Kidney (tissue), 13 donors: ENCODE measurements at regions not wholly inside any gene's neighbourhood (a gene's known extent, or its start where the extent isn't known, plus 50 kb on each side); places are given as distances from the start of the nearest gene placed in this dataset.

Experiments
- DNase-seq, 5 donors: peaks; one replicate each; pipeline ENCODE4 v3.0.0-alpha.2; 2013 to 2020
- FAIRE-seq: peaks from 2 replicates; lab custom pipeline; 2012; peaks lifted over from hg19 to GRCh38; lab: Jason Lieb, UNC
- H3K27ac ChIP-seq, 2 donors: one replicate each; pipeline ENCODE4 v1.7.0; 2013; ENCODE audit warnings: low read depth in 2 of 2, low read length in 2 of 2, inconsistent platforms in 1 of 2
- H3K27me3 ChIP-seq: one replicate; pipeline ENCODE4 v1.7.1; 2013; ENCODE audit warnings: low read length, inconsistent platforms; ENCODE audit not compliant: control insufficient read depth, insufficient read depth
- H3K36me3 ChIP-seq, 3 donors: one replicate each; pipeline versions ENCODE4 v1.7.0 to v1.7.1; 2013; ENCODE audit warnings: low read length in 3 of 3, control low read depth in 1 of 3, inconsistent platforms in 1 of 3; ENCODE audit not compliant: insufficient read depth in 3 of 3, control insufficient read depth in 2 of 3
- H3K4me1 ChIP-seq, 3 donors: one replicate each; pipeline versions ENCODE4 v1.7.0 to v1.7.1; 2013; ENCODE audit warnings: low read length in 3 of 3, inconsistent platforms in 1 of 3, low read depth in 1 of 3; ENCODE audit not compliant: control insufficient read depth in 2 of 3, insufficient read depth in 2 of 3
- H3K4me3 ChIP-seq, 3 donors: one replicate each; pipeline versions ENCODE4 v1.7.0 to v1.8.1; 2013; ENCODE audit warnings: low read length in 3 of 3, control low read depth in 1 of 3, inconsistent platforms in 1 of 3
- H3K9ac ChIP-seq, 3 donors: one replicate each; pipeline versions ENCODE4 v1.7.0 to v1.7.1; 2013; ENCODE audit warnings: low read length in 3 of 3, control low read depth in 1 of 3, inconsistent platforms in 1 of 3
- H3K9me3 ChIP-seq, 3 donors: one replicate each; pipeline versions ENCODE4 v1.7.0 to v1.7.1; 2013; ENCODE audit warnings: low read length in 3 of 3, control low read depth in 1 of 3, inconsistent platforms in 1 of 3; ENCODE audit not compliant: control insufficient read depth in 2 of 3, insufficient read depth in 1 of 3
- intact Hi-C: fragments of 100-400 bp; cut with DNase I; formaldehyde crosslinking; loops from one replicate; pipeline ENCODE4 v1.11.1; 2022
- TF ChIP-seq, protein P1 (sequence below): IDR thresholded peaks from 3 replicates; pipeline ENCODE4 v1.5.1; 2012; ENCODE audit warnings: mild to moderate bottlenecking, moderate library complexity, borderline replicate concordance; ENCODE audit not compliant: insufficient read depth; ENCODE audit errors: extremely low read depth
- donor health status: control.
- donor health status: control.
- donor health status: control.
- donor health status: control.
- donor health status: control.
- donor health status: DM: yes; HTN: yes; CAD: no.
- donor health status: Normal renal cell carcinoma (clear cell type).

- Histone ChIP-seq H3K4me1 (no peaks in the 10 kb centered on the region), H3K4me3 (no peak overlapping the region), H3K9me3 (no peaks in the 10 kb centered on the region), H3K9ac (no peak overlapping the region), H3K36me3 (no peaks in the 10 kb centered on the region), H3K27me3 (no peaks in the 10 kb centered on the region), H3K27ac (no peak overlapping the region)
- TF ChIP-seq, protein P1, sequence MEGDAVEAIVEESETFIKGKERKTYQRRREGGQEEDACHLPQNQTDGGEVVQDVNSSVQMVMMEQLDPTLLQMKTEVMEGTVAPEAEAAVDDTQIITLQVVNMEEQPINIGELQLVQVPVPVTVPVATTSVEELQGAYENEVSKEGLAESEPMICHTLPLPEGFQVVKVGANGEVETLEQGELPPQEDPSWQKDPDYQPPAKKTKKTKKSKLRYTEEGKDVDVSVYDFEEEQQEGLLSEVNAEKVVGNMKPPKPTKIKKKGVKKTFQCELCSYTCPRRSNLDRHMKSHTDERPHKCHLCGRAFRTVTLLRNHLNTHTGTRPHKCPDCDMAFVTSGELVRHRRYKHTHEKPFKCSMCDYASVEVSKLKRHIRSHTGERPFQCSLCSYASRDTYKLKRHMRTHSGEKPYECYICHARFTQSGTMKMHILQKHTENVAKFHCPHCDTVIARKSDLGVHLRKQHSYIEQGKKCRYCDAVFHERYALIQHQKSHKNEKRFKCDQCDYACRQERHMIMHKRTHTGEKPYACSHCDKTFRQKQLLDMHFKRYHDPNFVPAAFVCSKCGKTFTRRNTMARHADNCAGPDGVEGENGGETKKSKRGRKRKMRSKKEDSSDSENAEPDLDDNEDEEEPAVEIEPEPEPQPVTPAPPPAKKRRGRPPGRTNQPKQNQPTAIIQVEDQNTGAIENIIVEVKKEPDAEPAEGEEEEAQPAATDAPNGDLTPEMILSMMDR = no peak
- FAIRE-seq (no peak), DNase-seq (no peak)
- intact Hi-C loops = no loop called here
Measured at GRCh38 chr3:70582803-70583202, 270.4 kb upstream of the MDFIC2 start.

DNA sequence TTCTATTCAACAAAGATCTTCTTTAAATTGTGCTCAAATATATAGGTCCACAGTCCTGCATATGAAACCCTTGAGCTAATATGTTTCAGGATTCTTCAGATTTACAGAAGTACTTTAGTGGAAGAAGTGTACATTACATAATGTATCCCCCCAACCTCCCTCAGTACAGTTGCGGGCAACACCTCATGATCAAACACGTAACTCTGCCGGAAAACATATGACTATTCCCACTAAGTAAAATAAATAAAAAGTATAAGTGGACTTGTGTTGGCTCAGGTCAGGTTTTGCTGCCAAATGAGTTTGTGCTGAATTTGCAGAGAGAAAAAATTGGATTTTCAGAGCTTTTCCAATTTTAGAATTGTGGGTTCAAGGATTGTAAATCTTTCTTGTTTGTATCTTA, 267.6 kb upstream of the MDFIC2 start:
- intact Hi-C loops = no loop called here
- Histone ChIP-seq H3K9me3 (no peaks in the 10 kb centered on the region), H3K9ac (no peak overlapping the region), H3K27me3 (no peaks in the 10 kb centered on the region), H3K36me3 (no peaks in the 10 kb centered on the region), H3K4me1 (no peaks in the 10 kb centered on the region), H3K27ac (no peak overlapping the region), H3K4me3 (no peak overlapping the region)
- FAIRE-seq (no peak), DNase-seq (no peak)
- TF ChIP-seq, protein P1 = no peak

DNA sequence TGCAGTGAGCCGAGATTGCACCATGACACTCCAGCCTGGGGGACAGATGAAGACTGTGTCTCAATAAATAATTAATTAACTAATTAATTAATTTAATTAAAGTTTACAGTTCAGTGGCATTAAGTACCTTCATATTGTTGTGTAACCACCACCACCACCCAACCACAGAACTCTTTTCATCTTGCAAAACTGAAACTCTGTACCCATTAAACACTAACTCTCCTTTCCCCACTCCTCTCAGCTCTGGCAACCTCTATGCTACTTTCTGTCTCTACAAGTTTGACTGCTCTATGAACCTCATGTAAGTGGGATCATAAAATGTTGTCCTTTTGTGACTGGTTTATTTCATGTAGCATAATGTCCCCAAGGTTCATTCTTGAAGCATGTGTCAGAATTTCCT, 259.3 kb upstream of the MDFIC2 start:
- DNase-seq (no peak), FAIRE-seq (no peak)
- Histone ChIP-seq H3K27me3 (no peaks in the 10 kb centered on the region), H3K9me3 (no peaks in the 10 kb centered on the region), H3K9ac (no peak overlapping the region), H3K27ac (no peak overlapping the region), H3K4me3 (no peak overlapping the region), H3K4me1 (no peaks in the 10 kb centered on the region), H3K36me3 (no peaks in the 10 kb centered on the region)
- TF ChIP-seq, protein P1 = no peak
- intact Hi-C loops = no loop called here

DNA sequence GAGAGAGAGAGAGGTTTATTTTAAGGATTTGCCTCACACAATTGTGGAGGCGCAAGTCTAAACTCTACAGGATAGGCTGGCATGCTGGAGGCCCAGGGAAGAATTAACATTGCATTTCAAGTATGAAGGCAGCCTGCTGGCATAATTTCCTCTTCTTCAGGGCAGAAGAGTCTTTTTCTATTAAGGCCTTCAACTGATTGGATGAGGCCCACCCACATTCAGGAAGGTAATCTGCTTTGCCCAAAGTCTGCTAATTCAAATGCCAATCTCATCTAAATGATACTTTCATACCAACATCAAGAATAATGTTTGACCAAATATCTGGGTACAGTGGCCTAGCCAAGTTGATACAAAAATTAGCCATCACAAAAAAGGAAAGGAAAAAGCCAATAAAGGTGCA, 258.1 kb upstream of the MDFIC2 start:
- Histone ChIP-seq H3K4me1 (no peaks in the 10 kb centered on the region), H3K27ac (no peak overlapping the region), H3K9me3 (no peaks in the 10 kb centered on the region), H3K27me3 (no peaks in the 10 kb centered on the region), H3K36me3 (no peaks in the 10 kb centered on the region), H3K9ac (no peak overlapping the region), H3K4me3 (no peak overlapping the region)
- DNase-seq (no peak), FAIRE-seq (no peak)
- TF ChIP-seq, protein P1 = no peak
- intact Hi-C loops = no loop called here
